ENCODE measurements at regions not wholly inside any gene's neighbourhood (a gene's known extent, or its start where the extent isn't known, plus 50 kb on each side); places are given as distances from the start of the nearest gene placed in this dataset.

DNA sequence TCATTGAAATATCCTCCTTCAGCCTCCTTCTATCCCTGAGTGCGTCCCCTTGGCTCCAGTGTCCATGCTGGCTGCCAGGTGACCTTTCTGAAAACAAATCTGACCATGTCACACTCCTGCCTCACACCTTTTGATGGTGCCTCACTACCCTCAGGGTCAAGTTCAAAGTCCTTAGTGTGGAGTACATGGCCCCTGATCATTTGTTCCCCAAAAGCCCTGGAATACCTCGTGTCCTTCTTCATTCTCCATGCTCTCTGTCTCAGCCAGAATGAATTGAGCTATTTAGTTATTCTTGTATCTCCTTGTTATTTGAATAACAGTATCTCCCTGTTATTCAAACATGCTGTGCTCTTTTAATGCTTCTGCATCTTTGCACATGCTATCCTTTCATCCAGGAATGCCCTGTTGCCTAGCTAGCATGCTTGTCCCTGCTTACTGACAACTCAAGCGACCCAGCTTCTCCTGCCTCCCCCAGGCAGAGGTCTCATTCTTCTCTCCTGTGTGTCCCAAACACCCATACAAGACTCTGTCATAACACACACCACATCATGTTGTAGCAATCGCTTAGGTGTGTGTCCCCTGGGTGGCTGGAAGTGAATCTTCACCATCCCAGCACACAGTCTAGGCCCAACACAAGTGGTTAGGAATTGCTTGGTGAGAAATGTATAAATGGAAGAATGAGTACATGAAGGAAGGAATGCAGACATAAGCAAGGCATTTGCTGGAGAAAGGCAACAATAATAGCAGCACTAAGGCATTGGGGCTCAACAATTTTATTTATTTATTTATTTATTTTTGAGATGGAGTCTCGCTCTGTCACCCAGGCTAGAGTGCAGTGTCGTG is 144.0 kb downstream of the DDX1 start:
- Histone ChIP-seq H3K27ac (no peak overlapping the region), H3K36me3 (no peaks in the 10 kb centered on the region), H3K4me1 (peaks cover 0 to 18% (median 0%) of the 10 kb centered on the region in 4 donors), H3K27me3 (no peaks in the 10 kb centered on the region), H3K4me3 (no peak overlapping the region), H3K9me3 (no peaks in the 10 kb centered on the region)
- no peak for TF ChIP-seq POLR2A (IDR thresholded peaks at IDR 0.05)
- TF ChIP-seq, protein P1, sequence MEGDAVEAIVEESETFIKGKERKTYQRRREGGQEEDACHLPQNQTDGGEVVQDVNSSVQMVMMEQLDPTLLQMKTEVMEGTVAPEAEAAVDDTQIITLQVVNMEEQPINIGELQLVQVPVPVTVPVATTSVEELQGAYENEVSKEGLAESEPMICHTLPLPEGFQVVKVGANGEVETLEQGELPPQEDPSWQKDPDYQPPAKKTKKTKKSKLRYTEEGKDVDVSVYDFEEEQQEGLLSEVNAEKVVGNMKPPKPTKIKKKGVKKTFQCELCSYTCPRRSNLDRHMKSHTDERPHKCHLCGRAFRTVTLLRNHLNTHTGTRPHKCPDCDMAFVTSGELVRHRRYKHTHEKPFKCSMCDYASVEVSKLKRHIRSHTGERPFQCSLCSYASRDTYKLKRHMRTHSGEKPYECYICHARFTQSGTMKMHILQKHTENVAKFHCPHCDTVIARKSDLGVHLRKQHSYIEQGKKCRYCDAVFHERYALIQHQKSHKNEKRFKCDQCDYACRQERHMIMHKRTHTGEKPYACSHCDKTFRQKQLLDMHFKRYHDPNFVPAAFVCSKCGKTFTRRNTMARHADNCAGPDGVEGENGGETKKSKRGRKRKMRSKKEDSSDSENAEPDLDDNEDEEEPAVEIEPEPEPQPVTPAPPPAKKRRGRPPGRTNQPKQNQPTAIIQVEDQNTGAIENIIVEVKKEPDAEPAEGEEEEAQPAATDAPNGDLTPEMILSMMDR (IDR thresholded peaks at IDR 0.05): no peak
- DNase-seq: peak in 1 of 3 donors; percentile 7

DNA sequence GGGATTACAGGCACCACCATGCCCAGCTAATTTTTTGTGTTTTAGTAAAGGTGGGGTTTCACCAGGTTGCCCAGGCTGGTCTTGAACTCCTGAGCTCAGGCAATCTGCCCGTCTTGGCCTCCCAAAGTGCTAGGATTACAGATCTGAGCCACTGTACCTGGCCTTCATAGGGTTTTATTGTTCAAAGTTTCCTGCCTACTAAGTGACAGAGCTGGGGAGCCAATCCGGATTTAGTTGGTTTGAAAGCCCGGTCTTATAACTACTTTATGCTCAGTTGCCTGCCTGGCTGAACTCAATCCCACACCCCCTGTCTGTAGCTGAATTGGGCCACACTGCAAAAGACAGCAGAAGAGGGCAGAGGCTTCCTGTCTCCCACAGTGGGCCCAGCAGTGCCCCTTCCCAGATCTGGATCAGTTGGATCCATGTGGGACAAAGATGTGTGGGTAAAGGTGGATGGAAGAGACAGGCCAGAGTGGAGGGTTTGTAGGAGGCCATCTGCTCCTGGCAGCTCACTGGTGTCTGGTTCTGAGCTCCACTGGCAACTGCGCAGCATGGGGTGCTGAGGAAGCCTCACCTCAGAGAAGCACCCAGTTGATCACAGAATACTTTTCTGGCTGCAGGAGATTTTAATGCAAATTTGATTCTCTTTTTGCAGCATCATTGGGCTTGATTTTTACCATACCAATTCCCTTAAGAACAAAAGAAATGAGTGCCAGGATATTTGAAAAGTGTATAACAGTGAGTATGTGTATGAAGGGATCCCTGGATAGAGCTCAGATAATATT is 144.9 kb downstream of the DDX1 start:
- Histone ChIP-seq H3K4me3 (no peak overlapping the region), H3K27ac (no peak overlapping the region), H3K27me3 (no peaks in the 10 kb centered on the region), H3K36me3 (no peaks in the 10 kb centered on the region), H3K9me3 (no peaks in the 10 kb centered on the region), H3K4me1 (peaks cover 0 to 11% (median 0%) of the 10 kb centered on the region in 4 donors)
- TF ChIP-seq, protein P1 (IDR thresholded peaks at IDR 0.05): no peak
- no peak for TF ChIP-seq POLR2A (IDR thresholded peaks at IDR 0.05)
- DNase-seq: peak in 1 of 3 donors; percentile 11

DNA sequence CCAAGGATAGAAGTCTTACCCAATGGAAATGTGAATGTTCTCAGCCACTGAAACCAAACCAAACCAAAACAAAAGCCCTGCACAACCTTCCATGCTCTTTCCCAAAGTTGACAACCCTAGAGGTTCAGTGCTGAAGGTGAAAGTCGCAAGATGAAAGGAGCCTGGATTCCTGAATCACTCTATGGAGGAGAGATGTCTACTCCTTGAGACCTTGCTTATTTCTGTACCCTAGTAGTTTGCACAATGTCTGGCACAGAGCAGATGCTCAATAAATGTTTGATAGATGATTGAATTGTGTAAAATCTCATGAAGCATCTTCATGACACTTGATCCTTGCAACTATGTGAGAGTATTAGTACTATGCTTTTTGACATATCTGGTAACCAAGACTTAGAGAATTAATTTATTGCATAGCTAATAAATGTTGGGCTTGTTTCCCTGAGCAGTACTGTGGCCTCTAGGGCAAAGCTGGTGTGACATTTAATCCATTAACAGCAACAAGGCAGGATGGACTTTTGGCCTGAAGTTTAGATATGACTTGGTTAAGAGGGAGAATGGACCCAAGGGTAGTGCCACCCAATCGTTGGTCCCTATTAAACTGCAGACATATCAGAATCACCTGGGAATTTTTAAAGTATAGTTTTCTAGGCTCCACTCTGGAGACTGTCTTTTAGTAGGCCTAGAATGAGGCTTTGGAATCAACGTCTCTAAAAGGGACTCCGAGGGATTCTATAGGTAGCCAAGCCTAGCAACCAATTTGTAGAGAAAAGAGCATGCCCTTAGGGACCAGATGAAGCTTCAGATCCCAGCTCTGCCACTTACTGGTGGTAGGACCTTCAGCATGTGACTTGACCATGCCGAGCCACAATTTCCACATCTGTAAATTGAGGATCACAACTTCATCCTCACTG is 145.9 kb downstream of the DDX1 start:
- H3K27me3 ChIP-seq: no peaks in the 10 kb centered on the region
- no peak overlapping the region for H3K27ac ChIP-seq
- DNase-seq: peak in 1 of 3 donors; percentile 7
- no peaks in the 10 kb centered on the region for H3K36me3 ChIP-seq
- no peak overlapping the region for H3K4me3 ChIP-seq
- no peaks in the 10 kb centered on the region for H3K9me3 ChIP-seq
- H3K4me1 ChIP-seq: peaks cover 0 to 11% (median 0%) of the 10 kb centered on the region in 4 donors
- TF ChIP-seq, protein P1 (IDR thresholded peaks at IDR 0.05): no peak
- TF ChIP-seq POLR2A (IDR thresholded peaks at IDR 0.05): no peak

DNA sequence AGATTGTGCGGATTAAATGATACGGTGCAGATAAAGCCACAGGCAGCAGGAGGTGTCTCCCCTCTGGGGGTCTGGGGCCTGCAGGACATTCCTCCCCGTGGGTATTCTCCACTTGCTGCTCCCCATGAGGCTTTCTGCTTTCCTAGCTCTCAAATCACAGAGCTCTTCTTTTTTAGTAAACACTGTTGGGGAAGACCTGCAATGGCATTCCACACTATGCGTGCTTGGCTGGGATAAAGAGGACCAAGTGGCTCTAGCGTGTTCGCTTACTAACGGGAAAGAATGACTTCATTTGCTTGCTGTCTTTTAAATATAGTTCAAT is 146.5 kb downstream of the DDX1 start:
- TF ChIP-seq, protein P1 (IDR thresholded peaks at IDR 0.05): no peak
- no peak for TF ChIP-seq POLR2A (IDR thresholded peaks at IDR 0.05)
- no peak overlapping the region for H3K4me3 ChIP-seq
- DNase-seq: no peak

DNA sequence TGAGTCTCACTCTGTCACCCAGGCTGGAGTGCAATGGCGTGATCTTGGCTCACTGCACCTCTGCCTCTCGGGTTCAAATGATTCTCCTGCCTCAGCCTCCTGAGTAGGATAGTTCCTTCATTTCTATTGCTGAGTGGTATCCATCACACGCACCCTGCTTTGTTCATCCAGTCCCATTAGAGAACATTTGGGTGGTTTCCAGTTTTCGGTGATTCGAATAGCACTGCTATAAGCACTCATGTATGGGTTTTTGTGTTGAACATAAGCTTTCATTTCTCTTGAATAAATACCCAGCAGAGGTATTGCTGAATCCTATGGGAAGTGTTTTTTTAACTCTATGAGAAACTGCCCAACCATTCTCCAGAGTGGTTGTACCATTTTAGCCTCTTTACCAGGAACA is 147.3 kb downstream of the DDX1 start:
- Histone ChIP-seq H3K27me3 (no peaks in the 10 kb centered on the region), H3K4me1 (peaks cover 0 to 11% (median 0%) of the 10 kb centered on the region in 4 donors), H3K36me3 (no peaks in the 10 kb centered on the region), H3K4me3 (no peak overlapping the region), H3K9me3 (no peaks in the 10 kb centered on the region), H3K27ac (no peak overlapping the region)
- TF ChIP-seq, protein P1 (IDR thresholded peaks at IDR 0.05): no peak
- no peak for TF ChIP-seq POLR2A (IDR thresholded peaks at IDR 0.05)
- DNase-seq: no peak

More for the DNA sequence above, 146.5 kb downstream of the DDX1 start:
- no peaks in the 10 kb centered on the region for H3K27me3 ChIP-seq
- peaks cover 0 to 11% (median 0%) of the 10 kb centered on the region in 4 donors for H3K4me1 ChIP-seq
- no peaks in the 10 kb centered on the region for H3K9me3 ChIP-seq
- no peaks in the 10 kb centered on the region for H3K36me3 ChIP-seq
- H3K27ac ChIP-seq: no peak overlapping the region

Measured in Peyer's patch (tissue), 4 donors.